ENCODE measurements at regions not wholly inside any gene's neighbourhood (a gene's known extent, or its start where the extent isn't known, plus 50 kb on each side); places are given as distances from the start of the nearest gene placed in this dataset.

GRCh38 chr3:31170932-31171670 lies 276.6 kb upstream of the GADL1 start:
- ChIA-PET CTCF (no interaction called here), POLR2A (no interaction called here)

GRCh38 chr3:31172336-31172735 lies 277.9 kb upstream of the GADL1 start:
- CTCF ChIA-PET, result no interaction called here
- POLR2A ChIA-PET, result no interaction called here

- ChIA-PET CTCF (no interaction called here), POLR2A (no interaction called here)
These were observed 278.8 kb upstream of the GADL1 start for GRCh38 chr3:31173118-31173718.

GRCh38 chr3:31174079-31174478 lies 279.6 kb upstream of the GADL1 start:
- CTCF ChIA-PET, result no interaction called here

GRCh38 chr3:31176045-31176444 lies 281.6 kb upstream of the GADL1 start:
- ChIA-PET CTCF (no interaction called here), POLR2A (no interaction called here)

More at GRCh38 chr3:31174079-31174478, 279.6 kb upstream of the GADL1 start:
- POLR2A ChIA-PET, result no interaction called here

GRCh38 chr3:31178467-31178866 lies 284.0 kb upstream of the GADL1 start:
- ChIA-PET POLR2A (no interaction called here), CTCF (no interaction called here)

- ChIA-PET CTCF (no interaction called here), POLR2A (no interaction called here)
These were observed 285.3 kb upstream of the GADL1 start for GRCh38 chr3:31179768-31180167.

- ChIA-PET CTCF (no interaction called here), POLR2A (no interaction called here)
These were observed 285.8 kb upstream of the GADL1 start for GRCh38 chr3:31180274-31180673.

GRCh38 chr3:31181661-31182060 lies 287.2 kb upstream of the GADL1 start:
- ChIA-PET POLR2A (no interaction called here), CTCF (no interaction called here)

- CTCF ChIA-PET, result no interaction called here
- POLR2A ChIA-PET, result no interaction called here
These were observed 288.2 kb upstream of the GADL1 start for GRCh38 chr3:31182661-31183060.

GRCh38 chr3:31184261-31185061 lies 290.0 kb upstream of the GADL1 start:
- ChIA-PET POLR2A (no interaction called here), CTCF (no interaction called here)

- ChIA-PET CTCF (no interaction called here), POLR2A (no interaction called here)
These were observed 290.5 kb upstream of the GADL1 start for GRCh38 chr3:31185062-31185357.

GRCh38 chr3:31186041-31186440 lies 291.6 kb upstream of the GADL1 start:
- CTCF ChIA-PET, result no interaction called here
- POLR2A ChIA-PET, result no interaction called here

- CTCF ChIA-PET, result no interaction called here
- POLR2A ChIA-PET, result no interaction called here
These were observed 292.9 kb upstream of the GADL1 start for GRCh38 chr3:31187380-31187779.

- CTCF ChIA-PET, result no interaction called here
- POLR2A ChIA-PET, result no interaction called here
These were observed 293.7 kb upstream of the GADL1 start for GRCh38 chr3:31188112-31188511.

GRCh38 chr3:31189330-31189729 lies 294.9 kb upstream of the GADL1 start:
- CTCF ChIA-PET, result interaction anchor here (0.6 kb wide), 1 partner anchor 713 kb away, joined by 4 read pairs; no protein-coding TSS in a partner anchor
- POLR2A ChIA-PET, result no interaction called here

- CTCF ChIA-PET, result no interaction called here
- POLR2A ChIA-PET, result no interaction called here
These were observed 295.5 kb upstream of the GADL1 start for GRCh38 chr3:31189971-31190370.

- ChIA-PET POLR2A (no interaction called here), CTCF (no interaction called here)
These were observed 296.9 kb upstream of the GADL1 start for GRCh38 chr3:31191354-31191753.

GRCh38 chr3:31193429-31193828 lies 299.0 kb upstream of the GADL1 start:
- CTCF ChIA-PET, result no interaction called here
- POLR2A ChIA-PET, result no interaction called here

GRCh38 chr3:31193871-31194270 lies 299.4 kb upstream of the GADL1 start:
- CTCF ChIA-PET, result no interaction called here
- POLR2A ChIA-PET, result no interaction called here

- POLR2A ChIA-PET, result interaction anchor here (0.6 kb wide), 1 partner anchor 367 kb away, joined by 3 read pairs; no protein-coding TSS in a partner anchor
- CTCF ChIA-PET, result no interaction called here
These were observed 301.8 kb upstream of the GADL1 start for GRCh38 chr3:31196261-31196660.
